GM23338 (cell line): ENCODE measurements at regions not wholly inside any gene's neighbourhood (a gene's known extent, or its start where the extent isn't known, plus 50 kb on each side); places are given as distances from the start of the nearest gene placed in this dataset.

Experiments used
- CREB1 ChIP-seq: fragments of 250-450 bp; sonication (Bioruptor Pico); IDR thresholded peaks from 2 replicates; pipeline ENCODE4 v1.5.0; 2020; ENCODE audit warnings: low read depth, mild to moderate bottlenecking, moderate library complexity
- EZH2 ChIP-seq: fragments of 200-600 bp; sonication (generic); IDR thresholded peaks from one replicate; pipeline ENCODE4 v1.8.0; 2017; ENCODE audit warnings: antibody characterized with exemption, mild to moderate bottlenecking, low read depth; ENCODE audit not compliant: unreplicated experiment
- JUNB ChIP-seq: IDR thresholded peaks from one replicate; pipeline ENCODE4 v1.6.1; 2016; ENCODE audit warnings: antibody characterized with exemption; ENCODE audit not compliant: unreplicated experiment
- NANOG ChIP-seq: IDR thresholded peaks from 2 replicates; pipeline ENCODE4 v1.6.1; 2016; ENCODE audit warnings: antibody characterized with exemption, borderline replicate concordance
- POLR2AphosphoS5 ChIP-seq: IDR thresholded peaks from 2 replicates; pipeline ENCODE4 v1.6.1; 2016; ENCODE audit warnings: antibody characterized with exemption, low read depth
- ZNF114 ChIP-seq: fragments of 250-450 bp; sonication (Bioruptor Pico); IDR thresholded peaks from 2 replicates; pipeline ENCODE4 v1.5.0; 2020; ENCODE audit warnings: mild to moderate bottlenecking, moderate library complexity
- TF ChIP-seq, protein P1 (sequence below): fragments of 250-450 bp; sonication (Bioruptor Pico); IDR thresholded peaks from 2 replicates; pipeline ENCODE4 v1.5.0; 2020; ENCODE audit warnings: mild to moderate bottlenecking, moderate library complexity
- TF ChIP-seq, protein P2 (sequence below): IDR thresholded peaks from 2 replicates; pipeline ENCODE4 v1.6.1; 2016; ENCODE audit warnings: antibody characterized with exemption
- TF ChIP-seq, protein P3 (sequence below): IDR thresholded peaks from one replicate; pipeline ENCODE4 v1.6.1; 2018; ENCODE audit warnings: antibody characterized with exemption; ENCODE audit not compliant: unreplicated experiment

DNA sequence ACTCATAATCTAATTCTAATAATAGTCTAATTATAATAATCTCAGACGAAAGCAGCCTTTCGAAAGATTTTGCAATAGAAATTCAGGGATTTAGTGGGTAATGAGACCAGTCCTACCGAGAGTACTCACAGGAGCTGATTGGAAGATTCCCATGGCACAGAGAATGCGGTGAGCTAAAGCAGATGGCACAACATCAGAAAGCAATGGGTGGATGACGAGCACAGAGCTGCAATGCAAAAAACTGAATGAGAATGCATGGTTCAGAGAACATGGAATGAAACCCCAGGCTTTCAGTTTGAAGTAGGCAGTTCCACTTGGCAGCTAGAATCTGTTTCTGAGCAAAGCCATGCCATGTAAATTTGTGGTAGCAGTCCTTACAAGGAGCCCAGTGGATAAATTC is 78.2 kb upstream of the SPINK5 start (continued):
- TF ChIP-seq, protein P1, sequence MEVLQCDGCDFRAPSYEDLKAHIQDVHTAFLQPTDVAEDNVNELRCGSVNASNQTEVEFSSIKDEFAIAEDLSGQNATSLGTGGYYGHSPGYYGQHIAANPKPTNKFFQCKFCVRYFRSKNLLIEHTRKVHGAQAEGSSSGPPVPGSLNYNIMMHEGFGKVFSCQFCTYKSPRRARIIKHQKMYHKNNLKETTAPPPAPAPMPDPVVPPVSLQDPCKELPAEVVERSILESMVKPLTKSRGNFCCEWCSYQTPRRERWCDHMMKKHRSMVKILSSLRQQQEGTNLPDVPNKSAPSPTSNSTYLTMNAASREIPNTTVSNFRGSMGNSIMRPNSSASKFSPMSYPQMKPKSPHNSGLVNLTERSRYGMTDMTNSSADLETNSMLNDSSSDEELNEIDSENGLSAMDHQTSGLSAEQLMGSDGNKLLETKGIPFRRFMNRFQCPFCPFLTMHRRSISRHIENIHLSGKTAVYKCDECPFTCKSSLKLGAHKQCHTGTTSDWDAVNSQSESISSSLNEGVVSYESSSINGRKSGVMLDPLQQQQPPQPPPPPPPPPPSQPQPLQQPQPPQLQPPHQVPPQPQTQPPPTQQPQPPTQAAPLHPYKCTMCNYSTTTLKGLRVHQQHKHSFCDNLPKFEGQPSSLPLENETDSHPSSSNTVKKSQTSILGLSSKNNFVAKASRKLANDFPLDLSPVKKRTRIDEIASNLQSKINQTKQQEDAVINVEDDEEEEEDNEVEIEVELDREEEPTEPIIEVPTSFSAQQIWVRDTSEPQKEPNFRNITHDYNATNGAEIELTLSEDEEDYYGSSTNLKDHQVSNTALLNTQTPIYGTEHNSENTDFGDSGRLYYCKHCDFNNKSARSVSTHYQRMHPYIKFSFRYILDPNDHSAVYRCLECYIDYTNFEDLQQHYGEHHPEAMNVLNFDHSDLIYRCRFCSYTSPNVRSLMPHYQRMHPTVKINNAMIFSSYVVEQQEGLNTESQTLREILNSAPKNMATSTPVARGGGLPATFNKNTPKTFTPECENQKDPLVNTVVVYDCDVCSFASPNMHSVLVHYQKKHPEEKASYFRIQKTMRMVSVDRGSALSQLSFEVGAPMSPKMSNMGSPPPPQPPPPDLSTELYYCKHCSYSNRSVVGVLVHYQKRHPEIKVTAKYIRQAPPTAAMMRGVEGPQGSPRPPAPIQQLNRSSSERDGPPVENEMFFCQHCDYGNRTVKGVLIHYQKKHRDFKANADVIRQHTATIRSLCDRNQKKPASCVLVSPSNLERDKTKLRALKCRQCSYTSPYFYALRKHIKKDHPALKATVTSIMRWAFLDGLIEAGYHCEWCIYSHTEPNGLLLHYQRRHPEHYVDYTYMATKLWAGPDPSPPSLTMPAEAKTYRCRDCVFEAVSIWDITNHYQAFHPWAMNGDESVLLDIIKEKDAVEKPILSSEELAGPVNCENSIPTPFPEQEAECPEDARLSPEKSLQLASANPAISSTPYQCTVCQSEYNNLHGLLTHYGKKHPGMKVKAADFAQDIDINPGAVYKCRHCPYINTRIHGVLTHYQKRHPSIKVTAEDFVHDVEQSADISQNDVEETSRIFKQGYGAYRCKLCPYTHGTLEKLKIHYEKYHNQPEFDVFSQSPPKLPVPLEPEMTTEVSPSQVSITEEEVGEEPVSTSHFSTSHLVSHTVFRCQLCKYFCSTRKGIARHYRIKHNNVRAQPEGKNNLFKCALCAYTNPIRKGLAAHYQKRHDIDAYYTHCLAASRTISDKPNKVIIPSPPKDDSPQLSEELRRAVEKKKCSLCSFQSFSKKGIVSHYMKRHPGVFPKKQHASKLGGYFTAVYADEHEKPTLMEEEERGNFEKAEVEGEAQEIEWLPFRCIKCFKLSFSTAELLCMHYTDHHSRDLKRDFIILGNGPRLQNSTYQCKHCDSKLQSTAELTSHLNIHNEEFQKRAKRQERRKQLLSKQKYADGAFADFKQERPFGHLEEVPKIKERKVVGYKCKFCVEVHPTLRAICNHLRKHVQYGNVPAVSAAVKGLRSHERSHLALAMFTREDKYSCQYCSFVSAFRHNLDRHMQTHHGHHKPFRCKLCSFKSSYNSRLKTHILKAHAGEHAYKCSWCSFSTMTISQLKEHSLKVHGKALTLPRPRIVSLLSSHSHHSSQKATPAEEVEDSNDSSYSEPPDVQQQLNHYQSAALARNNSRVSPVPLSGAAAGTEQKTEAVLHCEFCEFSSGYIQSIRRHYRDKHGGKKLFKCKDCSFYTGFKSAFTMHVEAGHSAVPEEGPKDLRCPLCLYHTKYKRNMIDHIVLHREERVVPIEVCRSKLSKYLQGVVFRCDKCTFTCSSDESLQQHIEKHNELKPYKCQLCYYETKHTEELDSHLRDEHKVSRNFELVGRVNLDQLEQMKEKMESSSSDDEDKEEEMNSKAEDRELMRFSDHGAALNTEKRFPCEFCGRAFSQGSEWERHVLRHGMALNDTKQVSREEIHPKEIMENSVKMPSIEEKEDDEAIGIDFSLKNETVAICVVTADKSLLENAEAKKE (CRISPR knock-in tag) = no peak
- TF ChIP-seq JUNB (no peak), POLR2AphosphoS5 (no peak), ZNF114 (no peak), EZH2 (no peak), CREB1 (CRISPR knock-in tag) (no peak), NANOG (no peak)
- TF ChIP-seq, protein P2, sequence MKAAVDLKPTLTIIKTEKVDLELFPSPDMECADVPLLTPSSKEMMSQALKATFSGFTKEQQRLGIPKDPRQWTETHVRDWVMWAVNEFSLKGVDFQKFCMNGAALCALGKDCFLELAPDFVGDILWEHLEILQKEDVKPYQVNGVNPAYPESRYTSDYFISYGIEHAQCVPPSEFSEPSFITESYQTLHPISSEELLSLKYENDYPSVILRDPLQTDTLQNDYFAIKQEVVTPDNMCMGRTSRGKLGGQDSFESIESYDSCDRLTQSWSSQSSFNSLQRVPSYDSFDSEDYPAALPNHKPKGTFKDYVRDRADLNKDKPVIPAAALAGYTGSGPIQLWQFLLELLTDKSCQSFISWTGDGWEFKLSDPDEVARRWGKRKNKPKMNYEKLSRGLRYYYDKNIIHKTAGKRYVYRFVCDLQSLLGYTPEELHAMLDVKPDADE = no peak
- TF ChIP-seq, protein P3, sequence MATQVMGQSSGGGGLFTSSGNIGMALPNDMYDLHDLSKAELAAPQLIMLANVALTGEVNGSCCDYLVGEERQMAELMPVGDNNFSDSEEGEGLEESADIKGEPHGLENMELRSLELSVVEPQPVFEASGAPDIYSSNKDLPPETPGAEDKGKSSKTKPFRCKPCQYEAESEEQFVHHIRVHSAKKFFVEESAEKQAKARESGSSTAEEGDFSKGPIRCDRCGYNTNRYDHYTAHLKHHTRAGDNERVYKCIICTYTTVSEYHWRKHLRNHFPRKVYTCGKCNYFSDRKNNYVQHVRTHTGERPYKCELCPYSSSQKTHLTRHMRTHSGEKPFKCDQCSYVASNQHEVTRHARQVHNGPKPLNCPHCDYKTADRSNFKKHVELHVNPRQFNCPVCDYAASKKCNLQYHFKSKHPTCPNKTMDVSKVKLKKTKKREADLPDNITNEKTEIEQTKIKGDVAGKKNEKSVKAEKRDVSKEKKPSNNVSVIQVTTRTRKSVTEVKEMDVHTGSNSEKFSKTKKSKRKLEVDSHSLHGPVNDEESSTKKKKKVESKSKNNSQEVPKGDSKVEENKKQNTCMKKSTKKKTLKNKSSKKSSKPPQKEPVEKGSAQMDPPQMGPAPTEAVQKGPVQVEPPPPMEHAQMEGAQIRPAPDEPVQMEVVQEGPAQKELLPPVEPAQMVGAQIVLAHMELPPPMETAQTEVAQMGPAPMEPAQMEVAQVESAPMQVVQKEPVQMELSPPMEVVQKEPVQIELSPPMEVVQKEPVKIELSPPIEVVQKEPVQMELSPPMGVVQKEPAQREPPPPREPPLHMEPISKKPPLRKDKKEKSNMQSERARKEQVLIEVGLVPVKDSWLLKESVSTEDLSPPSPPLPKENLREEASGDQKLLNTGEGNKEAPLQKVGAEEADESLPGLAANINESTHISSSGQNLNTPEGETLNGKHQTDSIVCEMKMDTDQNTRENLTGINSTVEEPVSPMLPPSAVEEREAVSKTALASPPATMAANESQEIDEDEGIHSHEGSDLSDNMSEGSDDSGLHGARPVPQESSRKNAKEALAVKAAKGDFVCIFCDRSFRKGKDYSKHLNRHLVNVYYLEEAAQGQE = no peak
